CD14-positive monocyte (primary cell): ENCODE measurements at regions not wholly inside any gene's neighbourhood (a gene's known extent, or its start where the extent isn't known, plus 50 kb on each side); places are given as distances from the start of the nearest gene placed in this dataset.

Source experiments
- DNase-seq, 3 donors: peaks; one replicate each; pipeline ENCODE4 v3.0.0-alpha.2; 2011 to 2022
- H2AFZ ChIP-seq: 2 replicates; pipeline ENCODE4 v1.6.0; 2012; ENCODE audit warnings: mild to moderate bottlenecking, low read depth, low read length, inconsistent platforms; ENCODE audit not compliant: insufficient read depth, poor library complexity, severe bottlenecking
- H3K27ac ChIP-seq, 2 donors: 1 replicate in 1 of 2; 2 replicates in 1 of 2; pipeline ENCODE4 v1.5.1; 2012 to 2013; ENCODE audit warnings: low read length in 2 of 2, control low read depth in 1 of 2, inconsistent platforms in 1 of 2, low read depth in 1 of 2, mild to moderate bottlenecking in 1 of 2
- H3K27me3 ChIP-seq, 2 donors: one replicate each; pipeline versions ENCODE4 v1.6.0 to v1.6.1; 2011 to 2013; ENCODE audit warnings: low read length in 2 of 2; ENCODE audit not compliant: control insufficient read depth in 2 of 2, insufficient read depth in 2 of 2
- H3K36me3 ChIP-seq, 2 donors: replicated peaks in 1 of 2; 1 replicate in 1 of 2; 2 replicates in 1 of 2; pipeline versions ENCODE4 v1.5.1 to v1.6.1; 2012 to 2013; ENCODE audit warnings: low read length in 2 of 2, control low read depth in 1 of 2, inconsistent platforms in 1 of 2, mild to moderate bottlenecking in 1 of 2; ENCODE audit not compliant: insufficient read depth in 2 of 2, control insufficient read depth in 1 of 2
- H3K4me1 ChIP-seq, 2 donors: 1 replicate in 1 of 2; 2 replicates in 1 of 2; pipeline versions ENCODE4 v1.5.1 to v1.6.1; 2012 to 2013; ENCODE audit warnings: low read length in 2 of 2, control low read depth in 1 of 2, inconsistent platforms in 1 of 2, mild to moderate bottlenecking in 1 of 2, moderate library complexity in 1 of 2; ENCODE audit not compliant: insufficient read depth in 2 of 2, control insufficient read depth in 1 of 2
- H3K4me2 ChIP-seq: replicated peaks from 2 replicates; pipeline ENCODE3; 2012; ENCODE audit warnings: low read length, moderate library complexity, mild to moderate bottlenecking; ENCODE audit not compliant: poor library complexity, severe bottlenecking; ENCODE audit errors: extremely low read depth
- H3K4me3 ChIP-seq, 3 experiments: fragments of 200-600 bp in 1 of 3; sonication (generic) in 1 of 3; replicated peaks in 1 of 3; 1 replicate in 2 of 3; 2 replicates in 1 of 3; pipeline ENCODE4 v1.5.1; 2011 to 2013; ENCODE audit warnings: low read length in 3 of 3, mild to moderate bottlenecking in 3 of 3, control low read depth in 2 of 3, low read depth in 2 of 3, inconsistent platforms in 1 of 3, moderate library complexity in 1 of 3
- H3K79me2 ChIP-seq: 2 replicates; pipeline ENCODE4 v1.6.0; 2012; ENCODE audit warnings: mild to moderate bottlenecking, control low read depth, inconsistent platforms, low read length, moderate library complexity; ENCODE audit not compliant: insufficient read depth
- H3K9ac ChIP-seq: 2 replicates; pipeline ENCODE4 v1.6.0; 2017; ENCODE audit warnings: low read length, mild to moderate bottlenecking; ENCODE audit not compliant: insufficient read depth, poor library complexity, severe bottlenecking
- H3K9me3 ChIP-seq, 2 donors: replicated peaks in 1 of 2; 1 replicate in 1 of 2; 2 replicates in 1 of 2; pipeline versions ENCODE4 v1.5.1 to v1.6.1; 2012 to 2013; ENCODE audit warnings: low read length in 2 of 2, control low read depth in 1 of 2; ENCODE audit not compliant: control insufficient read depth in 1 of 2, insufficient read depth in 1 of 2
- H4K20me1 ChIP-seq: 2 replicates; pipeline ENCODE4 v1.6.0; 2012; ENCODE audit warnings: mild to moderate bottlenecking, low read length, control low read depth, moderate library complexity; ENCODE audit not compliant: insufficient read depth
- H3K27ac Mint-ChIP-seq, 7 donors: one replicate each; pipeline ENCODE4 v1.8.0; 2020; ENCODE audit warnings: mild to moderate bottlenecking in 7 of 7, mixed read lengths in 7 of 7, moderate library complexity in 6 of 7, inconsistent platforms in 2 of 7
- H3K27me3 Mint-ChIP-seq, 3 donors: one replicate each; pipeline ENCODE4 v1.8.0; 2021 to 2022; ENCODE audit warnings: low read depth in 3 of 3, mild to moderate bottlenecking in 3 of 3, mixed read lengths in 3 of 3, moderate library complexity in 3 of 3, inconsistent platforms in 1 of 3
- H3K36me3 Mint-ChIP-seq, 2 donors: one replicate each; pipeline ENCODE4 v1.8.0; 2020; ENCODE audit warnings: mixed read lengths in 2 of 2, inconsistent platforms in 1 of 2, mild to moderate bottlenecking in 1 of 2
- H3K4me1 Mint-ChIP-seq: one replicate; pipeline ENCODE4 v1.8.0; 2020; ENCODE audit warnings: mild to moderate bottlenecking, mixed read lengths
- H3K4me3 Mint-ChIP-seq, 2 donors: one replicate each; pipeline ENCODE4 v1.8.0; 2020; ENCODE audit warnings: mild to moderate bottlenecking in 2 of 2, mixed read lengths in 2 of 2, moderate library complexity in 1 of 2
- H3K9me3 Mint-ChIP-seq, 7 donors: one replicate each; pipeline ENCODE4 v1.8.0; 2020 to 2022; ENCODE audit warnings: mixed read lengths in 7 of 7, mild to moderate bottlenecking in 6 of 7, moderate library complexity in 6 of 7, inconsistent platforms in 2 of 7
- CTCF ChIP-seq: fragments of 200-600 bp; IDR thresholded peaks from one replicate; pipeline ENCODE4 v1.8.0; 2022; ENCODE audit warnings: antibody characterized with exemption, mild to moderate bottlenecking
- WGBS: methylation state at CpG from one replicate; pipeline ENCODE4 v1.1.5; 2013; ENCODE audit warnings: missing lambda C conversion rate; ENCODE audit not compliant: insufficient coverage; 5-methylcytosine and 5-hydroxymethylcytosine counted together
- intact Hi-C, 2 donors: fragments of 100-400 bp; cut with micrococcal nuclease; formaldehyde crosslinking; loops; one replicate each; pipeline versions ENCODE4 v1.15.0 to v1.15.1; 2023

GRCh38 chr6:145506136-145506535 lies 229.2 kb downstream of the EPM2A start:
- no peaks in the 10 kb centered on the region for H4K20me1 ChIP-seq
- Mint-ChIP-seq H3K36me3 (no peaks in the 10 kb centered on the region), H3K27me3 (no peaks in the 10 kb centered on the region), H3K9me3 (peaks cover 6 to 23% (median 19%) of the 10 kb centered on the region in 7 donors), H3K4me1 (no peaks in the 10 kb centered on the region), H3K4me3 (no peak overlapping the region), H3K27ac (no peak overlapping the region)
- H3K4me2 ChIP-seq: no peak overlapping the region
- no peak overlapping the region for H3K9ac ChIP-seq
- no CpG with 5 or more reads among the region's 2 CpGs for WGBS
- no peaks in the 10 kb centered on the region for H3K27me3 ChIP-seq
- no peak overlapping the region for H2AFZ ChIP-seq
- no peak overlapping the region for H3K4me3 ChIP-seq
- H3K27ac ChIP-seq: no peak overlapping the region
- H3K36me3 ChIP-seq: no peaks in the 10 kb centered on the region
- H3K4me1 ChIP-seq: no peaks in the 10 kb centered on the region
- DNase-seq: no peak
- intact Hi-C loops: no loop called here
- no peak for TF ChIP-seq CTCF
- peaks cover 11 to 19% of the 10 kb centered on the region in 2 donors for H3K9me3 ChIP-seq
- no peaks in the 10 kb centered on the region for H3K79me2 ChIP-seq

- no peak for DNase-seq
- Histone ChIP-seq H3K27ac (no peak overlapping the region), H3K9ac (no peak overlapping the region), H3K36me3 (no peaks in the 10 kb centered on the region), H3K9me3 (peaks cover 11 to 24% of the 10 kb centered on the region in 2 donors), H4K20me1 (no peaks in the 10 kb centered on the region), H3K4me3 (no peak overlapping the region), H3K27me3 (no peaks in the 10 kb centered on the region), H3K4me2 (no peak overlapping the region), H3K79me2 (no peaks in the 10 kb centered on the region), H3K4me1 (no peaks in the 10 kb centered on the region), H2AFZ (no peak overlapping the region)
- WGBS: 44% methylated on average over 1 of the region's 1 CpG
- H3K36me3 Mint-ChIP-seq: no peaks in the 10 kb centered on the region
- peaks cover 6 to 24% (median 19%) of the 10 kb centered on the region in 7 donors for H3K9me3 Mint-ChIP-seq
- TF ChIP-seq CTCF: no peak
- H3K27ac Mint-ChIP-seq: no peak overlapping the region
- H3K4me1 Mint-ChIP-seq: no peaks in the 10 kb centered on the region
- intact Hi-C loops: no loop called here
- H3K27me3 Mint-ChIP-seq: no peaks in the 10 kb centered on the region
- H3K4me3 Mint-ChIP-seq: no peak overlapping the region
These were observed 228.8 kb downstream of the EPM2A start for GRCh38 chr6:145506565-145506964.
